Stimulated activated CD4-positive, alpha-beta T cell treated with anti-CD3 and anti-CD28 coated beads, Interleukin-4, amount 100 ng/mL, for 1 hour (primary cell): ENCODE measurements at regions not wholly inside any gene's neighbourhood (a gene's known extent, or its start where the extent isn't known, plus 50 kb on each side); places are given as distances from the start of the nearest gene placed in this dataset.

Experiments
- DNase-seq: peaks from one replicate; pipeline ENCODE4 v3.0.0-alpha.2; 2020

DNA sequence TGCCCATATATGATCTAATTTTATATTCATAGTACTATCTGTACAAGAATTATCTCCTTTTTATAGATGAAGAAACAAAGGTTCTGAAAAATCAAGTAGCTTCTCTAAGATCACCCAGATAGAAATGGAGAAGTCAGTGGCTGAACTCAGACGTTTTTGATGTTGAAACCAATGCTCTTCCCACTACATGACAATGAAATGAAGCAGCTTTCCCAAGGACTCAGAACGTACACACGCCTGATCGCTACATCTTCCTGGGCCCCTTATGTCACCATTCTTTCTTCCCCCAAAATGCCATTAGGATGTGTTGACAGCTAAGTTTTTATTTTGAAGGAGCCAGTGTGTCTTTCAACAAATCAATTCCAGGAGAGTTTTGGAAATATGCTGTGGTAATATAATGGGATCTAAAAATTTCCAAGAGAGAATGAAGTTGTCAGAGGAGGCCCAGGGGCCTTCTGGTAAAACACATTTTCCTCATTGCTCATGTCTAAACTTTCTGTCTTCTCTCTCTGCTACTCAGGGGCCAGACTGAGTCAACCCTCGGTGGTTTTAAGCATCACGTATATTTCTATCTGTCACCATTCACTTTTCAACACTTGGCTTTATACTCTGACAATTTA is 98.1 kb upstream of the COL21A1 start:
- DNase-seq = no peak

DNA sequence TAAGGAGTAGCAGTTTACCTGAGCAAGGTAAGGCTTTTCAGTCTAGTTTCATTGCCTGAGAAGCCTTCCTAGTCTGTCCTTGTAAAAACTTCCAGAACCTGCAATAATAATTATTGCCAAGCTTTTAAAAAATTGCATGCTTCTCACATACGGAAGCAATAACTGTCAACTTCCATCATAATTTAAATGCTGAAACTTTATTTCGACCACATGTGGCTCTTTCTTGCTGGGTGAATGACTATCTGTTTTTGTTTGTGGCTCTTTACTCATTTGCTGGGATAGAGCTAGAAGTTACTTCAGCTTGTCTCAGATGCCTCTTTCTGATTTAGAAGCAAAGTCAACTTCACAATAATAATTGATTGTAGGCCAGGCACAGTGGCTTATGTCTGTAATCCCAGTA is 95.9 kb upstream of the COL21A1 start:
- no peak for DNase-seq

DNA sequence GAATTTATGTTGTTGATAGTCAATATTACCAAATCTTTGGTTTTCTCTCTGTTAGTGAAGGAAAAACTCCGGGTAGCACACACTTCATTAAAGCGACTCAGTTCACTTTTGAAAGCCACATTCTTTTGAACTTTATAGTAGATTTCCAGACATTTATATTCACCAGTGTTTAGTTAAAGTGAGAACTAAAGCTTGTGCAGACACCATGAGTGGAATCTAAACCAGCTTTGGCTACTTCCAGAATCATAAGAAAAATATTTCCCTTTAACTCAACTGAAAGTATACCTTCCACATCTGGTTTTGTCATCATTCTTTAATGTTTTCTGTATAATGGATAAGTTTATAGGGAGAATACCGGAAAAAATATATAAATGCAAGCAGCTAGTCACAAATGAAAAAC is 92.1 kb upstream of the COL21A1 start:
- DNase-seq = no peak

DNA sequence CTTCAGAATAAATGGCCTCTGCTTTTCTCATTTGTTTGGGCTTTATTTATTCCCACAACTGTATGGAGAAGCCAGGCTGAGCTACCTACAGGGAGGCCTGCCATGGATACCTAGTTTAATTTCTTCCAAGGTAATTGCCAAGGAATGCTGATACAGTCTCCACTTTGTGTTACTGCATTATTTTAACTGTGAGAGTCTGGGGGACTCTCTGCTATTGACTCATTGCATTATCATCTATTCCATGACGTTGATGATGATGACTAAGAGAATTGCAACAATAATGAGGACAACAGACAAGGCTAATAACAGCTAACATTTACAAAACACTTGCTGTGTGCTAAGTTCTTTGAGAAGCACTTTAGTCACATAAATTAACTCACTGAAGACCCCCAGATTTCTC is 88.3 kb upstream of the COL21A1 start:
- no peak for DNase-seq

DNA sequence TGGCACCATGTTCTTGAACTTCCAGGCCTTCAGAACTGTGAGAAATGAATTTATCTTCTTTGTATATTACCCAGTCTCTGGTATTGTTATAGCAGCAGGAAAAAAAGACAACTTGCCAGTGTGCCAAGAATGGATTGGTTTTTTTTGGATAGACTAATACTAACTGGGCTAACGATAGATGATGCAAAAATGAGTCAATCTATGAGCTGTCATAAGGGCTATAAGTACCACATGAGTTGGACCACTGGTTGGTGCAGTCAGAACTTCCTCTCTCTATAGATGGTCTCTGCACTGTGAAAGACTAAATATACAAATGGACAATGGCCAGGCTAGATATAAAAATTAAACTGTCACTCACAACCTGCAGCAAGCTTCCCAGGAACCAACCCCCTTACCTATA is 87.6 kb upstream of the COL21A1 start:
- no peak for DNase-seq

DNA sequence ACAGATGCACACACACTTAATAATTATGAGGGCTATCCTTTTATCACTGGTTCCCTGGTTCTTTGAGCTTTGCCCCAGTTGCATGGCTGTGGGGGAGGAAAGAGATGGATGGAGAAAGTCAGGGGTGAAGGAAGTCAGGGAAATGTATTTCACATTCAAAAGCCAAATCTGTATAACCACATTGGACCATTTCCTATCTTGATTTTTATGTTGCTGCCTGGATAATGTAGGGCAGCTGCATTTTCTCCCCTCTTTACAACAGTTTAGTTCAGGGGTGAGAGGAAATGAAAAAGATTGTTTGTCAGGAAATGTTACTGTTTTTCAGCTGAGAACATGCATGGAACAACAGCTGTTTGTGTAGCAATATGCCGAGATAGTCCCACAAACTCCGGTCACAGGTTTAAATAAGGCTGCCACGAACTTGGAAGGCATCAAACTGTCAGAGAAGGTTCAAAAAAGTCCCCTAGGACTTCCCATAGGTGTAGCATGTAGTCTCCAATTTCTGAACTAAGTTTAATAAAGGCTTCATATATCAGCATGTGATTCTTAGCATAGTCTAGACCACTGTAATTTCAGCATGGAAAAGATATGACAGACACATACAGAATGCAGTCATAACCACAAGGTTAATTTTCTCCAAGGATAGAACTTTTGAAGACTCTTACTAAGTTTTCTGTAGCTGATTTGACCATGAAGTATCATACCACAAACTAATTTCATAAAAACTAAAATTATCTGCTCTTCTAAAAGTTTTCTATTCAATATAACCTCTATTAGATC is 82.1 kb upstream of the COL21A1 start:
- DNase-seq = no peak

DNA sequence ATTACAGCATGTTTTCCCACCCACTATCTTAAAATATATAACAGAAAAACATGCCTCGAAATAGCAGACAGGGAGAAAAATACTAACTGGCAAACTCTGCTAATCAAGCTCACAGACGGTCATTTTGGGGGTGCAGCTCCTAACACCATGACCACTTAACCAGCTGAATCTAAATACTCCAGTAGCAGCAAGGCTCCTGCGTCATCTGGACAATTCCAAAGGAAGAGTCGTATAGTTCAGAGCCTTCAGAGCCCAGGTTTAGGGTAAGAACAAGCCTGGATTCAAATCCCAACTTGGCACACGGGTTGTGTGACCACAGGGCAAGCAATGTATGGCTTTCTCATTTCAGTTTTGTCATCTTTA is 81.3 kb upstream of the COL21A1 start:
- no peak for DNase-seq

DNA sequence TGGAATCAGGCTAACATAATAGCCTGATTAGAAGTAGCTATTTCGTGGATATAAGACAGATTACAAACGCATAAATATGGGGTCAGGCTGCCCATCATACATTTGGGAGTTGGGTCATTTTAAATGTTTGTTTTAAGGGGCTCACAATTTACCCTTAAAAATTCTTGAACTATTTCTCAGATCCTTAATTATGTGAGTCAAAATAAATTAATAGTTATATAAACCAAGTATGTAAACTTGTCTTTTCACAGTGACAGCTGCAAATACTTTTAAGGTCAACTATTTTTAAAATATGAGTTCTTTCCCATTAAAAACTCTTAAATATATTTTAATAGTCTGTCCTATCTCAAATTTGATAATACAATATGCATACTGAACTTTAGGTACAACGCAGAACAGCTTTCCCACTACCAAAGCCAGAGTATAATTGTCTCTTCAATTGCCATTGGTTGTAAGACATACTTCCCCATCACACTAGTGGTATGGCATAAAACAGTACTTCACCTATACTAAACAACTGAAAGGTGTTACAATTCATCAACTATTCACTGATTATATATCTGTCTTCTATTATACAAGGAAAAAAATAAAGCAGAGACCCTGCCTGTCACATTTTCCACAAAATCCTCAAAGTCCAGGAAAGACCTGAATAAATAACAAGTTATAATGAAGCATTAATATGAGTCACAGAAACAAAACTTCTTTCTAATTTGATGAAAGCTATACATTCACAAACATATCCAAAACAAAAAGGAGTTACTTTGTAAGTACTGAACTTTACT is 80.8 kb upstream of the COL21A1 start:
- no peak for DNase-seq

DNA sequence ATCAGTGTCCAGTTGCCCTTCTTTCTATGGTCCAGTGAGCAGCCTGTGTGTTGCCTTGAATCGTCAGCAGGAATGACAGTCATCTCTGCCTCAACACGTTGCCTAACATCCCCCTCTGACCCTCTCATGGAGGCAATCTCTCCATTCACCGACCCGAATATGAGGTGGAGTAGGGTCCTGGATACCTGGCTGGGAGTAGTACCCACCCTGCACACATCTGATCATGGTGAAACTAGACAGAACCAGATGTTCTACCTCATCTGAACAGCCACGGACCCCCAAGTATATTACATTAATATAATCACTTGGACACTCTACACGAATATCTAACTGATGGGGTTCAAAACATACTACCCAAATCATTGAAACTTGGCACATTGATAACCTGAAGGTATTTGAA is 77.0 kb upstream of the COL21A1 start:
- DNase-seq = no peak

DNA sequence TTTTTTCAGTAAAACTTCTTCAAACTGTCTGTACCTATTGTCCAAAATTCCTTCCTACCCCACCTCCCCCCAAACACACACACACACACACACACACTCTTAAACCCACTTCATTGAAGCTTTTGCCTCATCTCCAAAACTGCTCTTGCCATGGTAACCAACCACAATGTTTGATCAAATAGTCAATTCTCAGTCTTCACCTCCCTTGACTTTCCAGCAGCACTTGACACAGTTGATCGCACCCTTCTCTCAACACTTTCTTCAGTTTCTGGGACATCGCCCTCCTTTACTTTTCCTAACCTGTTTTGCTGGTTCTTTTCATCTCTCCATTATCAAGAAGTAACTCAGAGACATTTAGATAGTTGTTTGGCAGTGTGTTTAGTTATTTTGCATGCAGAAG is 71.5 kb upstream of the COL21A1 start:
- no peak for DNase-seq

DNA sequence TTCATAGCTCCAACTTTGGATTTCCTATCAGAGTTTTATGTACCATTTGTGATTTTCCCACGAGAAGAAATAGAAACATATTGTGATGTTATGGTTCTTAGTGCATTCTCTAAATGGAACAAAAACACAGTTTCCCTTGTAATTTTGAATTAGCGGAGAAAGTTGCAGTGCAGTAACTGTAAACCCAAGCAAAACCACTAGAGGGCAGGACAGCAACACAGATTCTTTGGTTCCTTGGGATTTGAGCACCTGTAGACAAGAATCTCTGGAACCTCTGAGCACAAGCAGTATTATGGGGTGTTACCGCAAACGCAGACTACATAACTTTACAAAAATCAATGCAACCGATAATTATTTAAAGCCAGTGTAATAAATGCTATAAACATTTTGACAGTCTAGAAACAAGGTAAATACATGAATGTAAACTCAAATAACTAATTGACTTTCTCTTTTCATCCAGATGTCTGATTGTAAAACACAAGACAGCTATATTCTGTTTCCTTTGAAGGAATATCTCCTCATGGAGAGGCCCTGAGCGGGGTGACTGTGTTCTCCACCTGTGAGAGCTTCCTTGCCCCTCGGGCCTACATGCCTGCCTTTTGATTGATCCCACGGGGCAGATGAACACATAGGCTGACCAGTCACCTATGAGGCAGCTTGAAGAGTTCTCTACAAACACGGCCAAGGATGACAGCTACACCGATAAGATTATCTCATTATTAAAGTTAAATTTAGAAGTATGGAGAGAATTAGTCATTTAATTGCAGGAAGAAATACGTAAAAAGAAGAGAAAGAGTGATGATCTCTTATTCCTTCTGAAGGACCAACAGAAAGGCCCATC is 67.5 kb upstream of the COL21A1 start:
- no peak for DNase-seq

DNA sequence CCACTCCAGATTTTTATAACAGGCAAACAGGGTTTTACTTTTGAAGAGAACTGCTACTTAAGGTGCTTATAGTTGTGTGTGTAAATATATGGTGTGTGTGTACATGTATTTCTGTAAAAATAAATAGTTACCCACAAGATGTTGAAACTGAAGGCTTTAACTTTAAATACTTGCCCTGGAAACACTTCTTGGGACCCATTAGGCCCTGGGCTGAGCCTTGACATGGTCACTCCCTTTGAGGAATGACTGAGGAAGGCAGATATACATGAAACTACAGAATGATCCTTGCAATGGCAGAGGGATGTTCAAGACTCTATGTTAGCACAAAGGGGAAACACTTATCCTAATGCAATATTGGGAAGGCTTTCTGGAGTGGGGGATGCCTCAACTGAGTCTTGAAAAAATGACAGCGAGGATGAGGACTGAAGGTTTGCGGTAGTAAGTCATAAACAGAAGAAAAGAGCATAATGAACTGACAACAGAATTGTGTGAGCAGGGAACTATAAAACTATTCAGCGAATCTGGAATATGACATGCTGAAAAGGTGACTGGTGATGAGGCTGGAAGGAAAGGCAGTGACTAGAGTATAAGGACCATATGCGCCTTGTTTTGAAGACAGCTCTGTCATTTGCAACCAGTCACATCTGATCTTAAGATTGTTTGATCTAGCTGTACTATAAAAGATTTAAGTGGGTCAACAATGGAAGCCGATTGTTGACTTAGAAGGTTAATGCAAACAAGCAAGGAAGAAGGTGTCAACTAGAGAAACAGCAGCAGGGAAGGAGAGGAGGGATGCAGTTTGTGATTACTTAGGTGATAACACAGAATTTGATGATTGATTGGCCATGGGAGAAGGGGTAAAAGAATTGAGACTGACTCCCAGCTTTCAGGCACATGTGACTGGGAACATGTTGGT is 64.4 kb upstream of the COL21A1 start:
- no peak for DNase-seq

DNA sequence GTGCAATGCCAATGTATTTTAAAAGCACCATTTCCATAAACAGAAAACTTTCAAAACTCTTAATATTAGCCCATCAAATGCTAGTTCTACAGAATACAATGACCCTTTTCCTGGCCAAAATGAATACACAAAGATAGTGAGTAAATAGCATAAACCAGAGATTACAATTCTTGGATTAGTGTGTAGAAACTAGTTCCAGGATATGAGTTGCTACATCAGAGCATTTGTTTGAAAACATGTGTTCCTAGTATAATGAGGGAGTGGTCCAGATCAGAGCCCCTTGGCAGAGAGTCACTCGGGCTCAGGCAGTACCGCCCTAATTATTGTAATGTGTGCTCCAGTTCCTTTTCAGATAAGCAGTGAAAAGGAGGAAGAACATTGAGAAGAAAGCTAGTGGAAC is 63.7 kb upstream of the COL21A1 start:
- no peak for DNase-seq

DNA sequence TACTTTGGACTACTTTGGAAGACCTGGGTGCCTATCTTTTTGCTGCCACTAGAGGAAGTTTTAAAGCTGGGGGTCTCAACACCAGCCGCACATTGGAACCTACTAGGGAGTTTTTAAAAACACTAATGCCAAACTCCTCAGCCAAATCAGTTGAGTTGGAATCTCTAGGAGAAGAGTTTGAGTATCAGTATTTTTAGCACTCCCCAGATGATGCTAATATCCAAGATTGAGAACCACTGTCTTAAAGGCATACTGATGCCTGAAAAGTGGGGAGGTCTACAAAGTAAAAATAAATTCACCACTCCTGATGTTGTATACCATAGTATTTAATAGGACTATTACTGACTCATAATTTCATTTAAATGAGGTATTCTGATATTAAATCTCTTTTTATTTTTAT is 62.9 kb upstream of the COL21A1 start:
- no peak for DNase-seq

DNA sequence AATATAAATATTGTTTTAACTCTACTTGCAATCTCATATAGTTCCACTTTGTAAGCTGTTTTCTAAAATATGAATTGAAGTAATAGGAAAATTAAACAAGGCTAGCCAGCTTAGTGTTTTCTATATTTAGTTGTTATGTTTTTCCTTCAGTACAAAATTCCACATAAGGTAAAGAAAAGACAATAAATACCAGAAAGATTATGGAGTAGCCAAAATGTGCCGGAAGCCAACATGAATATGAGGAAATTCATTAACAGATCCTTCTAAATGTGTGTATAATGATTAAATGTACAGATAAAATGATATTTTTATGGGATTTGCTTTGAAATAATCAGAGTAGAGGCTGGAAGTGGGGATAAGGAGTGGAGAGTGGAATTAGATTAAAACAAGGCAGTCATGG is 52.5 kb upstream of the COL21A1 start:
- DNase-seq = no peak

DNA sequence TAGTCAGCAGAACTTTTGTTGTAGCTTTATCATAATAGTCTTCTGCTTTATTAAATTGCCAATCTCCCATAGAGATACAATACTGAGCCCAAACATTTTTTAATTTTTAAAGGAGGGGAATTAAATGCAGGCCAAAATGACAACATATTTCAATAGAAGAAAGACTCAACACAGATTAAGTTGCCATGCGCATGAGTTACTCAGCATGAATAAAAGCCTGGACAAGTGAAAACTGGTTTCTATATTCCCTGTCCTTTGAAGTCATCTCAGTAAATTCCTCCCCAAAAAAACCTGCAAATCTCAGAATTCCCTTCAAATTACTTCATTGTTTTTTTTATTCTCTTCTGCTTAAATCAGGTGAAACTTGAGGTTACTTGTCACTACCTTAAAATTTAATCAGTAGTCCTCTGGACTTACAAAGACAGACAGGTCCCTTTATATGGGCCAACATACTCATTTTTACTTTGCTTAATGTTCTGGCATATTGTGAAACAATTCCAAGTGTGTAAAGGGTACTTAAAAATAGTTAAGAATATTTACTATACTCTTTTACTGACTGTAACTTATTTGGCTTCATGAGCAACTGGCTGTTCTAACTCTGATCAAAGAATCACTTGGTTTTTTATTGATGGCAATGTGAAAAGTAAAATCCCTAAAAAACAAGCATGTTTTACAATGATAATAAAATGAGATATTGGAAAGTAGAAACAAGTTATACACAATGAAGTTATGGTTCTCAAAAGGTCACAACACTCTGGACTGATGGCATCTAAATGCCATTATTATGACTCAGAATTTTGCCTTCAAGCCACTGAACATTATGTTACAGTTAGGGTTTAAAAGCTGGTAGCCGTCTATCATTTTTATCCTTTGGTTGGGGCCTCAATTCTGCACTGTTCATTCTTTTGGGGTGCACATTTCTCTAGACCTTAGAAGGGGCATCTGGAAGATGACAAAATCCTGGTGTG is 49.9 kb upstream of the COL21A1 start:
- DNase-seq = no peak
